ENCODE measurements at regions not wholly inside any gene's neighbourhood (a gene's known extent, or its start where the extent isn't known, plus 50 kb on each side); places are given as distances from the start of the nearest gene placed in this dataset.

GRCh38 chr2:183214680-183215079, 90.4 kb downstream of the NUP35 start:
- Histone ChIP-seq H3K4me1 (ENCODE audit: insufficient read depth, low read length) (no peaks in the 10 kb centered on the region), H3K79me2 (ENCODE audit: low read length) (no peaks in the 10 kb centered on the region), H3K27me3 (ENCODE audit: low read length) (no peaks in the 10 kb centered on the region), H2AFZ (ENCODE audit: low read length) (no peak overlapping the region), H4K20me1 (ENCODE audit: low read length) (no peaks in the 10 kb centered on the region), H3K4me3 (ENCODE audit: low read length) (no peak overlapping the region), H3F3A (ENCODE audit: low read length, unreplicated experiment) (no peaks in the 10 kb centered on the region), H3K4me2 (ENCODE audit: low read length) (no peak overlapping the region), H3K9me2 (replicated peaks; ENCODE audit: low read length) (no peaks in the 10 kb centered on the region), H3K9me3 (ENCODE audit: low read length) (no peaks in the 10 kb centered on the region), H3K36me3 (ENCODE audit: low read depth, low read length) (no peaks in the 10 kb centered on the region), H3K27ac (ENCODE audit: low read length) (no peak overlapping the region), H3K9ac (ENCODE audit: low read length) (no peak overlapping the region)
- intact Hi-C loops (cut with micrococcal nuclease): no loop called here
- ChIA-PET POLR2A (ENCODE audit: unreplicated experiment) (no interaction called here), CTCF (no interaction called here)
- TF ChIP-seq CTCF (conservative IDR thresholded peaks at IDR 0.05; ENCODE audit: low read depth, low read length) (no peak), EZH2phosphoT487 (IDR thresholded peaks at IDR 0.05; ENCODE audit: borderline replicate concordance, low read length) (no peak), EZH2 (IDR thresholded peaks at IDR 0.05; ENCODE audit: low read length, unreplicated experiment) (no peak)
- ATAC-seq: no peak
- no TSS peak for BruUV-seq (replicated peaks)
- no peak for DNase-seq

- H4K20me1 ChIP-seq (ENCODE audit: low read length): no peaks in the 10 kb centered on the region
- no peaks in the 10 kb centered on the region for H3K9me2 ChIP-seq (replicated peaks; ENCODE audit: low read length)
- H3K9ac ChIP-seq (ENCODE audit: low read length): no peak overlapping the region
- no peak for DNase-seq
- no peaks in the 10 kb centered on the region for H3K9me3 ChIP-seq (ENCODE audit: low read length)
- H3F3A ChIP-seq (ENCODE audit: low read length, unreplicated experiment): no peaks in the 10 kb centered on the region
- intact Hi-C loops (cut with micrococcal nuclease): no loop called here
- H3K4me1 ChIP-seq (ENCODE audit: insufficient read depth, low read length): no peaks in the 10 kb centered on the region
- H3K4me3 ChIP-seq (ENCODE audit: low read length): no peak overlapping the region
- no TSS peak for BruUV-seq (replicated peaks)
- H2AFZ ChIP-seq (ENCODE audit: low read length): no peak overlapping the region
- H3K27me3 ChIP-seq (ENCODE audit: low read length): no peaks in the 10 kb centered on the region
- H3K36me3 ChIP-seq (ENCODE audit: low read depth, low read length): no peaks in the 10 kb centered on the region
- no peak for ATAC-seq
- no peaks in the 10 kb centered on the region for H3K79me2 ChIP-seq (ENCODE audit: low read length)
- TF ChIP-seq EZH2 (IDR thresholded peaks at IDR 0.05; ENCODE audit: low read length, unreplicated experiment) (no peak), CTCF (conservative IDR thresholded peaks at IDR 0.05; ENCODE audit: low read depth, low read length) (no peak), EZH2phosphoT487 (IDR thresholded peaks at IDR 0.05; ENCODE audit: borderline replicate concordance, low read length) (no peak)
- H3K27ac ChIP-seq (ENCODE audit: low read length): no peak overlapping the region
- no peak overlapping the region for H3K4me2 ChIP-seq (ENCODE audit: low read length)
- CTCF ChIA-PET: no interaction called here
- POLR2A ChIA-PET (ENCODE audit: unreplicated experiment): interaction anchor here (0.6 kb wide), 1 partner anchor 154 kb away, joined by 3 read pairs; no protein-coding TSS in a partner anchor
Measured at GRCh38 chr2:183215917-183216316, 91.7 kb downstream of the NUP35 start.

GRCh38 chr2:183219888-183220287, 95.6 kb downstream of the NUP35 start:
- H4K20me1 ChIP-seq (ENCODE audit: low read length): no peaks in the 10 kb centered on the region
- no peak for ATAC-seq
- intact Hi-C loops (cut with micrococcal nuclease): no loop called here
- H3K9me2 ChIP-seq (replicated peaks; ENCODE audit: low read length): no peaks in the 10 kb centered on the region
- no TSS peak for BruUV-seq (replicated peaks)
- H3K27ac ChIP-seq (ENCODE audit: low read length): no peak overlapping the region
- DNase-seq: no peak
- H3K27me3 ChIP-seq (ENCODE audit: low read length): no peaks in the 10 kb centered on the region
- H3K79me2 ChIP-seq (ENCODE audit: low read length): no peaks in the 10 kb centered on the region
- H3F3A ChIP-seq (ENCODE audit: low read length, unreplicated experiment): no peaks in the 10 kb centered on the region
- POLR2A ChIA-PET (ENCODE audit: unreplicated experiment): no interaction called here
- no peak for TF ChIP-seq CTCF (conservative IDR thresholded peaks at IDR 0.05; ENCODE audit: low read depth, low read length)
- no peak for TF ChIP-seq EZH2 (IDR thresholded peaks at IDR 0.05; ENCODE audit: low read length, unreplicated experiment)
- TF ChIP-seq EZH2phosphoT487 (IDR thresholded peaks at IDR 0.05; ENCODE audit: borderline replicate concordance, low read length): no peak
- no peak overlapping the region for H3K4me3 ChIP-seq (ENCODE audit: low read length)
- no peak overlapping the region for H2AFZ ChIP-seq (ENCODE audit: low read length)
- H3K4me2 ChIP-seq (ENCODE audit: low read length): no peak overlapping the region
- H3K9ac ChIP-seq (ENCODE audit: low read length): no peak overlapping the region
- no peaks in the 10 kb centered on the region for H3K36me3 ChIP-seq (ENCODE audit: low read depth, low read length)
- H3K4me1 ChIP-seq (ENCODE audit: insufficient read depth, low read length): no peaks in the 10 kb centered on the region
- CTCF ChIA-PET: no interaction called here
- no peaks in the 10 kb centered on the region for H3K9me3 ChIP-seq (ENCODE audit: low read length)
